ENCODE measurements at regions not wholly inside any gene's neighbourhood (a gene's known extent, or its start where the extent isn't known, plus 50 kb on each side); places are given as distances from the start of the nearest gene placed in this dataset.

GRCh38 chr5:7329141-7329540 is 66.8 kb upstream of the ADCY2 start:
- H3K36me3 Mint-ChIP-seq (ENCODE audit: low read depth), result no peaks in the 10 kb centered on the region
- H3K27ac Mint-ChIP-seq, result no peak overlapping the region
- Histone ChIP-seq H3K4me1 (ENCODE audit: control insufficient read depth, insufficient read depth, low read length) (peaks cover 3% of the 10 kb centered on the region), H3K36me3 (ENCODE audit: control insufficient read depth, insufficient read depth, low read length) (no peaks in the 10 kb centered on the region), H3K27ac (ENCODE audit: low read depth, low read length) (no peak overlapping the region), H3K9me3 (ENCODE audit: control insufficient read depth, low read length) (no peaks in the 10 kb centered on the region), H3K27me3 (ENCODE audit: control insufficient read depth, insufficient read depth, low read length, poor library complexity, severe bottlenecking) (no peaks in the 10 kb centered on the region), H3K9ac (ENCODE audit: extremely low read depth, low read length, poor library complexity, severe bottlenecking) (no peak overlapping the region), H3K4me3 (ENCODE audit: low read length) (no peak overlapping the region)
- peaks cover 2% of the 10 kb centered on the region for H3K9me3 Mint-ChIP-seq
- peaks cover 30% of the 10 kb centered on the region for H3K4me1 Mint-ChIP-seq
- DNase-seq, result no peak
- no peak overlapping the region for H3K4me3 Mint-ChIP-seq
- no peaks in the 10 kb centered on the region for H3K27me3 Mint-ChIP-seq (ENCODE audit: insufficient read depth)
- 66 to 70% methylated on average over 4 of the region's 4 CpGs for WGBS, 2 experiments (ENCODE audit: insufficient coverage in 1 of 2, insufficient read length in 1 of 2)
- TF ChIP-seq, protein P1, sequence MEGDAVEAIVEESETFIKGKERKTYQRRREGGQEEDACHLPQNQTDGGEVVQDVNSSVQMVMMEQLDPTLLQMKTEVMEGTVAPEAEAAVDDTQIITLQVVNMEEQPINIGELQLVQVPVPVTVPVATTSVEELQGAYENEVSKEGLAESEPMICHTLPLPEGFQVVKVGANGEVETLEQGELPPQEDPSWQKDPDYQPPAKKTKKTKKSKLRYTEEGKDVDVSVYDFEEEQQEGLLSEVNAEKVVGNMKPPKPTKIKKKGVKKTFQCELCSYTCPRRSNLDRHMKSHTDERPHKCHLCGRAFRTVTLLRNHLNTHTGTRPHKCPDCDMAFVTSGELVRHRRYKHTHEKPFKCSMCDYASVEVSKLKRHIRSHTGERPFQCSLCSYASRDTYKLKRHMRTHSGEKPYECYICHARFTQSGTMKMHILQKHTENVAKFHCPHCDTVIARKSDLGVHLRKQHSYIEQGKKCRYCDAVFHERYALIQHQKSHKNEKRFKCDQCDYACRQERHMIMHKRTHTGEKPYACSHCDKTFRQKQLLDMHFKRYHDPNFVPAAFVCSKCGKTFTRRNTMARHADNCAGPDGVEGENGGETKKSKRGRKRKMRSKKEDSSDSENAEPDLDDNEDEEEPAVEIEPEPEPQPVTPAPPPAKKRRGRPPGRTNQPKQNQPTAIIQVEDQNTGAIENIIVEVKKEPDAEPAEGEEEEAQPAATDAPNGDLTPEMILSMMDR (conservative IDR thresholded peaks at IDR 0.05), result no peak

DNA sequence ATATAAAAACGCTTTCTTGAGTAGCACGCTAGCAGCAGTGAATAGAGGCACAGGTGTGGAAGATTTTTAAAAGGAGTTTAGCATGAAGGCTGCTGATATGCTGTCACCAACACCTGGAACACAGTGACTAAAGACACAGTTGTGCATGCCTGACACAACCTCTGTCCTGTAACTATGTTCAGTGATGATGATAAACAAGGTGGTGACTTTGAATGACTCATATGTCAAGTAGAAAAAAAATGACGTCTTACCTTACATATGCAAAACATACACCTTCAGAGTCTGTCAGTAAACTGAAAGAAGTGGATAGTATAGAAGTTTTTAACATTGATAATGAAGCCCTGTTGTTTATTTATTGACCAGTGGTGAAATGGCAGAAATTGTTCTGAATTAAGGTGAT is 66.2 kb upstream of the ADCY2 start:
- Mint-ChIP-seq H3K27ac (no peak overlapping the region), H3K4me3 (no peak overlapping the region), H3K36me3 (ENCODE audit: low read depth) (peaks cover 2% of the 10 kb centered on the region), H3K4me1 (peaks cover 30% of the 10 kb centered on the region), H3K9me3 (peaks cover 8% of the 10 kb centered on the region), H3K27me3 (ENCODE audit: insufficient read depth) (no peaks in the 10 kb centered on the region)
- DNase-seq, result no peak
- Histone ChIP-seq H3K27me3 (ENCODE audit: control insufficient read depth, insufficient read depth, low read length, poor library complexity, severe bottlenecking) (no peaks in the 10 kb centered on the region), H3K27ac (ENCODE audit: low read depth, low read length) (no peak overlapping the region), H3K36me3 (ENCODE audit: control insufficient read depth, insufficient read depth, low read length) (no peaks in the 10 kb centered on the region), H3K9ac (ENCODE audit: extremely low read depth, low read length, poor library complexity, severe bottlenecking) (no peak overlapping the region), H3K4me3 (ENCODE audit: low read length) (no peak overlapping the region), H3K9me3 (ENCODE audit: control insufficient read depth, low read length) (peaks cover 5% of the 10 kb centered on the region), H3K4me1 (ENCODE audit: control insufficient read depth, insufficient read depth, low read length) (peaks cover 3% of the 10 kb centered on the region)
- TF ChIP-seq, protein P1 (conservative IDR thresholded peaks at IDR 0.05), result no peak
- WGBS, 2 experiments (ENCODE audit: insufficient coverage in 1 of 2, insufficient read length in 1 of 2), result 96 to 100% methylated on average over 2 of the region's 3 CpGs

GRCh38 chr5:7330256-7330655 is 65.7 kb upstream of the ADCY2 start:
- H3K9me3 Mint-ChIP-seq, result peaks cover 13% of the 10 kb centered on the region
- no peak for DNase-seq
- Histone ChIP-seq H3K4me3 (ENCODE audit: low read length) (no peak overlapping the region), H3K36me3 (ENCODE audit: control insufficient read depth, insufficient read depth, low read length) (no peaks in the 10 kb centered on the region), H3K27me3 (ENCODE audit: control insufficient read depth, insufficient read depth, low read length, poor library complexity, severe bottlenecking) (no peaks in the 10 kb centered on the region), H3K27ac (ENCODE audit: low read depth, low read length) (no peak overlapping the region), H3K9me3 (ENCODE audit: control insufficient read depth, low read length) (peaks cover 10% of the 10 kb centered on the region), H3K9ac (ENCODE audit: extremely low read depth, low read length, poor library complexity, severe bottlenecking) (no peak overlapping the region), H3K4me1 (ENCODE audit: control insufficient read depth, insufficient read depth, low read length) (peaks cover 3% of the 10 kb centered on the region)
- no peak overlapping the region for H3K27ac Mint-ChIP-seq
- TF ChIP-seq, protein P1 (conservative IDR thresholded peaks at IDR 0.05), result no peak
- H3K4me3 Mint-ChIP-seq, result no peak overlapping the region
- H3K4me1 Mint-ChIP-seq, result peaks cover 30% of the 10 kb centered on the region
- no peaks in the 10 kb centered on the region for H3K27me3 Mint-ChIP-seq (ENCODE audit: insufficient read depth)
- H3K36me3 Mint-ChIP-seq (ENCODE audit: low read depth), result peaks cover 4% of the 10 kb centered on the region
- 67 to 86% methylated on average over 2 to 3 of the region's 3 CpGs for WGBS, 2 experiments (ENCODE audit: insufficient coverage in 1 of 2, insufficient read length in 1 of 2)

Data from endodermal cell (in vitro differentiated cells).